Lung microvascular endothelial cell (primary cell): ENCODE measurements at regions not wholly inside any gene's neighbourhood (a gene's known extent, or its start where the extent isn't known, plus 50 kb on each side); places are given as distances from the start of the nearest gene placed in this dataset.

Source experiments
- DNase-seq, 2 donors: peaks; one replicate each; pipeline versions ENCODE4 v3.0.0 to v3.0.0-alpha.2; 2010; ENCODE audit warnings: low read depth in 2 of 2

- no peak for DNase-seq
These were observed 480.3 kb upstream of the TNP1 start for GRCh38 chr2:217340176-217340575.

GRCh38 chr2:217339753-217340152 lies 479.9 kb upstream of the TNP1 start:
- peak in 1 of 2 donors; percentile 21 for DNase-seq

- DNase-seq: peak in 1 of 2 donors; percentile 65
These were observed 478.5 kb upstream of the TNP1 start for GRCh38 chr2:217338306-217338916.

GRCh38 chr2:217337771-217338170 lies 477.9 kb upstream of the TNP1 start:
- DNase-seq: peak in 1 of 2 donors; percentile 26

- DNase-seq: no peak
These were observed 476.8 kb upstream of the TNP1 start for GRCh38 chr2:217336694-217337093.

- peak in 1 of 2 donors; percentile 26 for DNase-seq
These were observed 475.6 kb upstream of the TNP1 start for GRCh38 chr2:217335341-217335966.

- DNase-seq: no peak
These were observed 474.7 kb upstream of the TNP1 start for GRCh38 chr2:217334561-217334960.

- no peak for DNase-seq
These were observed 473.0 kb upstream of the TNP1 start for GRCh38 chr2:217332866-217333265.

GRCh38 chr2:217332417-217332791 lies 472.5 kb upstream of the TNP1 start:
- no peak for DNase-seq

- DNase-seq: peak; percentile 13 to 65
These were observed 471.9 kb upstream of the TNP1 start for GRCh38 chr2:217331523-217332416.

GRCh38 chr2:217330647-217331046 lies 470.8 kb upstream of the TNP1 start:
- DNase-seq: no peak

- no peak for DNase-seq
These were observed 469.2 kb upstream of the TNP1 start for GRCh38 chr2:217329023-217329431.

GRCh38 chr2:217328622-217328978 lies 468.7 kb upstream of the TNP1 start:
- DNase-seq: no peak

- DNase-seq: no peak
These were observed 468.2 kb upstream of the TNP1 start for GRCh38 chr2:217327953-217328621.

GRCh38 chr2:217326238-217327022 lies 466.6 kb upstream of the TNP1 start:
- no peak for DNase-seq

GRCh38 chr2:217325816-217326215 lies 466.0 kb upstream of the TNP1 start:
- DNase-seq: no peak

- DNase-seq: no peak
These were observed 465.4 kb upstream of the TNP1 start for GRCh38 chr2:217325251-217325650.

- DNase-seq: peak in 1 of 2 donors; percentile 73
These were observed 456.9 kb upstream of the TNP1 start for GRCh38 chr2:217316743-217317142.

GRCh38 chr2:217314021-217314460 lies 454.2 kb upstream of the TNP1 start:
- DNase-seq: no peak

- no peak for DNase-seq
These were observed 453.5 kb upstream of the TNP1 start for GRCh38 chr2:217313386-217313785.

- no peak for DNase-seq
These were observed 449.2 kb upstream of the TNP1 start for GRCh38 chr2:217309056-217309455.
